ENCODE measurements at regions not wholly inside any gene's neighbourhood (a gene's known extent, or its start where the extent isn't known, plus 50 kb on each side); places are given as distances from the start of the nearest gene placed in this dataset.

DNA sequence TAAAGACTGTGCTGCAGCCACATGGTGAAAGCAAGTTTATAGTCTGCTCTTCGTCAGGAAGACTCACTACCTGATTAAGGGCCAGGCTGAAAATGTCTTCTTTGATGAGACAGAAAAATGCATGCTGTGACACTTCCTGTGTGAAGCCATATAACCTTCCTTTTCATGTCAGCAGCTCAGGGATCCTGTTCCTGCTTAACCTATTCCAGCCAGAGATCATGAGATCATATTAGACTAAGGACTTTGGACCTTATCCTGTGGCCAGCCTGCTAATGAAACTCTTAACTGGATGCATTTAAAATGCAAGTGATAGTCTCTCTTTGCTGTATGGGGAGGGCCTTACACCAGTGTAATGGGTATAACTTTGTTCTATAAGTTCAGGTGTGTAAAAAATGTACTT lies 165.2 kb downstream of the PTEN start:
- H4K20me1 ChIP-seq (ENCODE audit: control insufficient read depth, extremely low read depth, insufficient read depth, low read length) = no peaks in the 10 kb centered on the region
- DNase-seq (ENCODE audit: low read depth, low spot score) (no peak), FAIRE-seq (no peak)
- H3K4me2 ChIP-seq (ENCODE audit: control insufficient read depth, extremely low read depth, insufficient read depth, low read depth, low read length) = no peak overlapping the region
- H3K9me3 ChIP-seq (ENCODE audit: control insufficient read depth, low read depth, low read length) = no peaks in the 10 kb centered on the region
- no peak overlapping the region for H3K4me3 ChIP-seq (ENCODE audit: control insufficient read depth in 2 of 3, extremely low read depth in 1 of 3, insufficient read depth in 2 of 3, low read depth in 1 of 3, low read length in 3 of 3)
- no peaks in the 10 kb centered on the region for H3K9me1 ChIP-seq (ENCODE audit: control insufficient read depth, extremely low read depth, insufficient read depth, low read length)
- no peak overlapping the region for H3K27ac ChIP-seq (ENCODE audit: control insufficient read depth, insufficient read depth, low read length)
- dilution Hi-C loops (cut with MboI; ENCODE audit: extremely low pct_ligation_motif_present, low sequenced_read_pairs) = no loop called here
- H3K9ac ChIP-seq (ENCODE audit: control insufficient read depth, extremely low read depth, insufficient read depth, low read length) = no peak overlapping the region
- H3K36me3 ChIP-seq (ENCODE audit: control insufficient read depth in 2 of 2, extremely low read depth in 1 of 2, insufficient read depth in 2 of 2, low read length in 2 of 2) = no peaks in the 10 kb centered on the region
- no peaks in the 10 kb centered on the region for H3K27me3 ChIP-seq (ENCODE audit: control insufficient read depth, extremely low read depth, insufficient read depth, low read length)
- TF ChIP-seq CTCF (optimal IDR thresholded peaks at IDR 0.05 in 1 of 3, IDR thresholded peaks at IDR 0.05 in 1 of 3, conservative IDR thresholded peaks at IDR 0.05 in 1 of 3; ENCODE audit: extremely low read depth in 1 of 3, insufficient read depth in 2 of 3, low read length in 3 of 3) (no peak), EZH2 (IDR thresholded peaks at IDR 0.05; ENCODE audit: low read length) (no peak)
- H3K79me2 ChIP-seq (ENCODE audit: control insufficient read depth, insufficient read depth, low read length) = no peaks in the 10 kb centered on the region
- H3K4me1 ChIP-seq (ENCODE audit: control insufficient read depth, extremely low read depth, insufficient read depth, low read length) = no peaks in the 10 kb centered on the region
- H2AFZ ChIP-seq (ENCODE audit: control insufficient read depth, low read length) = peak overlapping the region; percentile 61

- Histone ChIP-seq H3K4me2 (ENCODE audit: control insufficient read depth, extremely low read depth, insufficient read depth, low read depth, low read length) (no peak overlapping the region), H3K4me3 (ENCODE audit: control insufficient read depth in 2 of 3, extremely low read depth in 1 of 3, insufficient read depth in 2 of 3, low read depth in 1 of 3, low read length in 3 of 3) (no peak overlapping the region), H3K27me3 (ENCODE audit: control insufficient read depth, extremely low read depth, insufficient read depth, low read length) (no peaks in the 10 kb centered on the region), H4K20me1 (ENCODE audit: control insufficient read depth, extremely low read depth, insufficient read depth, low read length) (no peaks in the 10 kb centered on the region), H3K9ac (ENCODE audit: control insufficient read depth, extremely low read depth, insufficient read depth, low read length) (no peak overlapping the region), H3K36me3 (ENCODE audit: control insufficient read depth in 2 of 2, extremely low read depth in 1 of 2, insufficient read depth in 2 of 2, low read length in 2 of 2) (no peaks in the 10 kb centered on the region), H2AFZ (ENCODE audit: control insufficient read depth, low read length) (no peak overlapping the region), H3K9me1 (ENCODE audit: control insufficient read depth, extremely low read depth, insufficient read depth, low read length) (no peaks in the 10 kb centered on the region), H3K4me1 (ENCODE audit: control insufficient read depth, extremely low read depth, insufficient read depth, low read length) (no peaks in the 10 kb centered on the region), H3K9me3 (ENCODE audit: control insufficient read depth, low read depth, low read length) (no peaks in the 10 kb centered on the region), H3K79me2 (ENCODE audit: control insufficient read depth, insufficient read depth, low read length) (no peaks in the 10 kb centered on the region), H3K27ac (ENCODE audit: control insufficient read depth, insufficient read depth, low read length) (no peak overlapping the region)
- TF ChIP-seq CTCF (optimal IDR thresholded peaks at IDR 0.05 in 1 of 3, IDR thresholded peaks at IDR 0.05 in 1 of 3, conservative IDR thresholded peaks at IDR 0.05 in 1 of 3; ENCODE audit: extremely low read depth in 1 of 3, insufficient read depth in 2 of 3, low read length in 3 of 3) = no peak
- dilution Hi-C loops (cut with MboI; ENCODE audit: extremely low pct_ligation_motif_present, low sequenced_read_pairs) = no loop called here
- no peak for DNase-seq (ENCODE audit: low read depth, low spot score)
- peak; percentile 92 for FAIRE-seq
Observed at GRCh38 chr10:88032566-88032965, 169.1 kb downstream of the PTEN start.
